ENCODE measurements at regions not wholly inside any gene's neighbourhood (a gene's known extent, or its start where the extent isn't known, plus 50 kb on each side); places are given as distances from the start of the nearest gene placed in this dataset.

DNA sequence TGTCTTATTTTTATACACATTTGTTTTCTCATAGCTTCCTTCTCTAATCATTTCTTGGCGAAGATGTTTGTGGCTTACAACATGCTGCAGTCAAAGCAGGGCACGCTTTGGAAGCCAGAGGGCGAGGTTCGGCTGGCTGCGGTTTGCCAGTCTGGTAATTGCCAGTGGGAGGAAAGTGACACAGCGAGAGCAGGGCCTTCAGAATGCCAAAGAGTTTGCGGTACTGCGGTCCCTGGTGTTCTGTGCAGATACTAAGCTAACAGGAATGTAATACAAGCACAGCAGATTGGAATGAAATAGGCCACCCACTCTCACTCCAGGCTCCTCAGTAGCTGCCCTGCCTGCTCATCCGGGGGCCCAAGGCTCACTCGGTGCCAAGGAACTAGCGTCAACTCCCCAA lies 58.7 kb upstream of the TGM3 start:
- DNase-seq, result no peak

DNA sequence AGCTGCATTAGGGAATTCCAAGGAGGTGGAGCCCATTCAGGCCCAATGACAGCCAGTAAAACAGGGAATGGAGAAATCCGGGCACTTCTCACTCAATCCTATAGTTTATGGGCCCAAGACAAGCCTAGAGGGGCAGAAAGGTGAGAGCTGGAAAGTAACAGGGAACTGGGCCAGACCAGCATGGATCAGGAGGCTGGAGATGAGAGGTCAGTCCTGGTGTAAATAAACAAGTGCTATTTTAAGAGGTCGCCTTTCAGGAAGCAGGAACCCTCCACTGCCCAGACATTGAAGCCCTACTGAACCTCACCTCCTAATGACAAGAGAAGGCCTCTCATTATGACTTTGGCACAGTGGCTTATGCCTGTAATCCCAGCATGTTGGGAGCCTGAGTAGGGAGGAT lies 57.2 kb upstream of the TGM3 start:
- no peak for DNase-seq

DNA sequence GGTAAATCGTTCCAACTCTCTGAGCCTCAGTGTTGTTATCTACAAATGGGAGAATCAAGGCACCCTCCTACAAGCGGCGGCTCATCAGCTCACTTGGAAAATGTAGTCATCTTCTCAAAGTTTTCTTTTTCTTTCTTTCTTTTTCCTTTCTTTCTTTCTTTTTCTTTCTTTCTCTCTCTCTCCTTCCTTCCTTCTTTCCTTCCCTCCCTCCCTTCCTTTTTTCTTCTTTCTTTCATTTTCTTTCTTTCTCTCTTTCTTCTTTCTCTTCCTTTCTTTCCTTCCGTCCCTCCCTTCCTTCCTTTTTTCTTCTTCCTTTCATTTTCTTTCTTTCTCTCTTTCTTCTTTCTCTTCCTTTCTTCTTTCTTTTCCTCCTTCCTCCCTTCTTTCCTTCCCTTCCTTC lies 55.0 kb upstream of the TGM3 start:
- no peak for DNase-seq

DNA sequence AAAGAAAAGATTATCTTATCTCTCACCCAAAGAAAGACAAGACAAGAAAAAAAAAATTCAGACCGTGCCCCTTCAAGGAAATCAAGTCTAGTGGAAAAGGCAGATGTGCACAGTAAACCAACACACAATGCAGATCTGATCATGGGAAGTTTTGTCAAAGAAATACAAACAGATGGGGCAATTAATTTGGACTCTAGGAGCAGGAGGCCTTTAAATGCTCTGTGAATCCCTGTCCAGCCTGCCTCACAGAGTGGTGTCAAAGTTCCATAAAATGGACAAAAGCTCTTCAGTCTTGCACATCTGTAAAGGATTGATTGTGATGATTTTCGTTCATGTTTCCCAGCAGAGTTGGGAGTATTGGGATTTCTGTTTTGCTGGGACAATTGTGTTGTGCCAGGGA lies 53.1 kb upstream of the TGM3 start:
- DNase-seq, result no peak

DNA sequence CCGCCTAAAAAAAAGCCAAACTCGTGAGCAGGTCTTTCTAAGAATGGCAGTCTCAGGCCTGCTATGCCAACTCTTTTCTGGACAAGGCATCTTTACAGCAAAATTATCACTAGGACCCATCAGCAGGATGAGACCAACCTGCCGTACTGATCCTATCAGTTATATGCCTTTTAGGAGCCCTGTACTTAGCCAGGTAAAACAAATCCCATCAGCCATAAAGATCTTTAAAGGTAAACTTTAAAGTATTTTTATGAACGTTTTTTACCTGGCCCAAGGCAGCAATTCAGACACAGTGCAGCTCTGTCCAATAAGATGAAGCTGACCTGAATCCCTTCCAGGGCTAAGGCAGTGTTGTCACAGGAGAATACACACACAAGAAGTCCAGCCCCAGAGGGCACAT lies 51.3 kb upstream of the TGM3 start:
- no peak for DNase-seq

DNA sequence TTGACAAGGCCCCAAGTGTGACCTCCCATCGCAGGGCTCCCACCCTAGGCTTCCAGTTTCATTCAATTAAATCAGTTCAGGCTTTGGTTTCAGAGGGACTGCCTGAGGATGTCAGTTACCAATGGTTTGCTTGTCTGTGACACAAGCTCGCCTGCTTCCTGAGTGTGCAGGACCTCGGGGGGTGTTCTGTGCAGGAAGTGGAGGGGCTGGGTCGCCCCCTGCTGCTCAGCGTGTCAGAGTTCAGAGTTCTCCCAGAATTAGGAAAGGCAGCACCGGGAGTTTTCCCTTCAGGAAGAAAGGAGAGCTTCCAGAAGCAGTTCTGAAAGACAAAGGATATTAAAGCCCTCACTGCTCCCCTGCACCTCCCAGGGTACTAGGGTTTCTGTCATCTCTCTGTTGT lies 50.8 kb upstream of the TGM3 start:
- no peak for DNase-seq

DNA sequence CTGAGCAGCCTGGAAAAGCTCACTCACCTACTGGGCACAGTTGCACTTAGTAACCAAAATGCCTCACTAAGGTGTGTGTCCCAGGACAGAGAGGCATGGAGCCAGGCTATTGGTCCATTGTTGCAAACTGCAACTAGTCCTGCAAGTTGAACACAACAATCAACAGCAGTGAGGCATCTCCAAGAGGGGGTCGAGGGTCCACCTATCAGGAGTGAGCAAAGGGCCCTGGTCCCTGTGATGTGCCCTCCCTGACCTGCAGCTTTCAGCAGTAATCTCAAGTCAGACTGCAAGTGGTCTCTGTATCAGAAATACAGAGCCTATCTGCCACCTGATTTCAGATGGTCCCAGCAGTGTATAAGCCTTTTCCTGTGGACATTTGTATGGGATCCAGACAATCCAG lies 50.2 kb upstream of the TGM3 start:
- DNase-seq, result no peak

Data from NCI-H524 treated with DMSO at 0.1 percent for 48 hours (cell line).